Prostate gland (tissue), 2 donors: ENCODE measurements at regions not wholly inside any gene's neighbourhood (a gene's known extent, or its start where the extent isn't known, plus 50 kb on each side); places are given as distances from the start of the nearest gene placed in this dataset.

Experiments used
- DNase-seq: peaks from one replicate; pipeline ENCODE4 v3.0.0-alpha.2; 2019; ENCODE audit warnings: low spot score
- H3K27ac ChIP-seq, 2 donors: fragments of 200-600 bp; sonication (generic); 2 replicates each; pipeline ENCODE4 v1.5.1; 2017 to 2019
- H3K27me3 ChIP-seq: fragments of 200-600 bp; sonication (generic); replicated peaks from 2 replicates; pipeline ENCODE4 v1.5.1; 2019; ENCODE audit not compliant: insufficient read depth
- H3K36me3 ChIP-seq, 2 donors: fragments of 200-600 bp; sonication (generic); 1 replicate in 1 of 2; 2 replicates in 1 of 2; pipeline versions ENCODE4 v1.5.1 to v1.8.1; 2017 to 2019
- H3K4me1 ChIP-seq: fragments of 200-600 bp; sonication (generic); replicated peaks from 2 replicates; pipeline ENCODE4 v1.5.1; 2019
- H3K4me3 ChIP-seq, 2 donors: fragments of 200-600 bp; sonication (generic); 2 replicates each; pipeline ENCODE4 v1.5.1; 2017 to 2019
- H3K9me3 ChIP-seq: fragments of 200-600 bp; sonication (generic); 2 replicates; pipeline ENCODE4 v1.5.1; 2017
- CTCF ChIP-seq, 4 experiments: fragments of 200-600 bp in 2 of 4; fragments of 450-650 bp in 2 of 4; sonication (generic) in 2 of 4; IDR thresholded peaks; 1 replicate in 3 of 4; 2 replicates in 1 of 4; pipeline ENCODE4 v1.5.1; 2016 to 2019; ENCODE audit warnings: antibody characterized with exemption in 4 of 4, mild to moderate bottlenecking in 2 of 4, moderate library complexity in 2 of 4
- POLR2A ChIP-seq: fragments of 450-650 bp; IDR thresholded peaks from one replicate; pipeline ENCODE4 v1.6.1; 2016; ENCODE audit warnings: antibody characterized with exemption, mild to moderate bottlenecking
- POLR2AphosphoS5 ChIP-seq: sonication (generic); formaldehyde crosslinking; IDR thresholded peaks from one replicate; pipeline ENCODE4 v1.6.1; 2017; ENCODE audit warnings: antibody characterized with exemption
- WGBS: methylation state at CpG from one replicate; pipeline ENCODE4 v1.1.5; 2018; 5-methylcytosine and 5-hydroxymethylcytosine counted together
- intact Hi-C: fragments of 100-400 bp; cut with DNase I; formaldehyde crosslinking; loops from one replicate; pipeline ENCODE4 v1.14.2; 2022

DNA sequence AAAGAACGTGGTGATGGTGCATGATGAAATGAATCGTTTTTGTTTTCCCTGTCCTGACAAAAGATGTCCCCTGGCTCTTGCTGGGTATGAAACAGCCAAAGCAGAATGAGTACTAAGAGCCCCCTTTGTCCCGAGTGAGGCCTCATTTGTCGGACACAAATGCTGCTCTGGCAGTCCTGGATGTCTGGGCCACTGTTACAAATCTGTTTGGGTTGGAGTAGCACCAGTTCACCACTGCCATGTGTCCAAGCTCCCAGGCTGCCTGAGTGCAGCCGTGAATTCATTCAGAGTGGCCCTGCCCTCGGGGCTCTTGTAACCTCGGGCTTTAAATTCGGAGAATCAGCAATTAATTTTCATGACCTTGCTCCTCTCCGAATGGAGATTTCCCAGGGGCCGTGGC lies 182.4 kb downstream of the NUFIP1 start:
- DNase-seq, result no peak
- Histone ChIP-seq H3K4me3 (no peak overlapping the region), H3K27me3 (no peaks in the 10 kb centered on the region), H3K36me3 (no peaks in the 10 kb centered on the region), H3K9me3 (no peaks in the 10 kb centered on the region), H3K27ac (no peak overlapping the region), H3K4me1 (no peaks in the 10 kb centered on the region)
- 90% methylated on average over 10 of the region's 10 CpGs for WGBS
- intact Hi-C loops, result no loop called here
- TF ChIP-seq POLR2A (no peak), POLR2AphosphoS5 (no peak), CTCF (IDR thresholded peaks at IDR 0.05) (no peak)

DNA sequence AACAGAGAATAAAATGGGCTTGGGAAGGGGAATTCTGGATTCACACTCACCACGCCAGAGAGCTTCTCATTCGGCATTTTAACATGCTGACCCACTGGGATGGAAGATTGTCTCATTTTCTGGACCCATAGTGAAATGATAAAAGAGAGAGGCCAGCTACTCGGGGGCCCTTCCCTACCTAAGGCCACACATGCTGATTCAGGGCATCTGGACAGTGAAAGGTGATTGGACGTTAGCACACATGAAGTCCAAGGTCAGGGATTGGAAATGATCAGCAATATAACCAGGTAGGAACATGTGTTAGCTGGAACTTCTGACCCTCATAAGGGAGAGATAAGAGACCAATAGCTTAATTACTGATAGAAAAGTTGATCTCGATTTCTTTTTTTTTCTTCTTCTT lies 183.7 kb downstream of the NUFIP1 start:
- no peaks in the 10 kb centered on the region for H3K4me1 ChIP-seq
- H3K4me3 ChIP-seq, result no peak overlapping the region
- H3K9me3 ChIP-seq, result no peaks in the 10 kb centered on the region
- H3K27me3 ChIP-seq, result no peaks in the 10 kb centered on the region
- intact Hi-C loops, result no loop called here
- no peak for TF ChIP-seq CTCF (IDR thresholded peaks at IDR 0.05)
- TF ChIP-seq POLR2A, result no peak
- TF ChIP-seq POLR2AphosphoS5, result no peak
- no peaks in the 10 kb centered on the region for H3K36me3 ChIP-seq
- DNase-seq, result no peak
- H3K27ac ChIP-seq, result no peak overlapping the region
- 97% methylated on average over 5 of the region's 5 CpGs for WGBS

- H3K27ac ChIP-seq, result no peak overlapping the region
- DNase-seq, result no peak
- no peak overlapping the region for H3K4me3 ChIP-seq
- H3K27me3 ChIP-seq, result no peaks in the 10 kb centered on the region
- no peaks in the 10 kb centered on the region for H3K36me3 ChIP-seq
- no peaks in the 10 kb centered on the region for H3K4me1 ChIP-seq
- intact Hi-C loops, result no loop called here
- WGBS, result 87% methylated on average over 4 of the region's 4 CpGs
- H3K9me3 ChIP-seq, result no peaks in the 10 kb centered on the region
- no peak for TF ChIP-seq POLR2A
- no peak for TF ChIP-seq CTCF (IDR thresholded peaks at IDR 0.05)
- no peak for TF ChIP-seq POLR2AphosphoS5
Observed at GRCh38 chr13:44803390-44803789, 185.9 kb downstream of the NUFIP1 start.

DNA sequence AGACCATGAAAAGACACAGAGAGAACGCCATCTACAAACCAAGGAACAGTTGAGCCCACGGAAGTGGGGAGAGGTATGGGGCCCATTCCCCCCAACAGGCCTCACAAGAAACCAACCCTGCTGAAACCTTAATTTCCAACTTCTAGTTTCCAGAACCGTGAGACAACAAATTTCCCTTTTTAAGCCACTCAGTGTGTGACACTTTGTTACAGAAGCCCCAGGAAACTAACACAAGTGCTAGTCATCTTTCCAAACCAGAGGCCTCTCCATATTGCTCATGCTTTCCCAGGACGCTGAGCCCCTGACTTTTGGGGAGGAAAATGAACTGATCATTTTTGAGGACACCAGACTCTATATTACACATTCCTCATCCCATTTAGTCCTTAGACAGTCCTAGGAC lies 186.8 kb downstream of the NUFIP1 start:
- intact Hi-C loops, result no loop called here
- WGBS, result 94% methylated on average over 4 of the region's 4 CpGs

More for the DNA sequence above, 186.8 kb downstream of the NUFIP1 start:
- DNase-seq, result no peak
- Histone ChIP-seq H3K4me1 (no peaks in the 10 kb centered on the region), H3K4me3 (no peak overlapping the region), H3K27me3 (no peaks in the 10 kb centered on the region), H3K27ac (no peak overlapping the region), H3K36me3 (no peaks in the 10 kb centered on the region), H3K9me3 (no peaks in the 10 kb centered on the region)
- no peak for TF ChIP-seq POLR2A
- TF ChIP-seq CTCF (IDR thresholded peaks at IDR 0.05), result no peak
- no peak for TF ChIP-seq POLR2AphosphoS5
